Stimulated activated CD8-positive, alpha-beta memory T cell treated with anti-CD3 and anti-CD28 coated beads, Interleukin-4, amount 100 ng/mL, for 48 hours (primary cell): ENCODE measurements at regions not wholly inside any gene's neighbourhood (a gene's known extent, or its start where the extent isn't known, plus 50 kb on each side); places are given as distances from the start of the nearest gene placed in this dataset.
"Not testable (repeated sequence)": the region's sequence is repeated elsewhere in the genome, so short reads cannot be mapped to it uniquely, and the experiment has no call there.

Experiments
- DNase-seq: peaks from one replicate; pipeline ENCODE4 v3.0.0-alpha.2; 2020

DNA sequence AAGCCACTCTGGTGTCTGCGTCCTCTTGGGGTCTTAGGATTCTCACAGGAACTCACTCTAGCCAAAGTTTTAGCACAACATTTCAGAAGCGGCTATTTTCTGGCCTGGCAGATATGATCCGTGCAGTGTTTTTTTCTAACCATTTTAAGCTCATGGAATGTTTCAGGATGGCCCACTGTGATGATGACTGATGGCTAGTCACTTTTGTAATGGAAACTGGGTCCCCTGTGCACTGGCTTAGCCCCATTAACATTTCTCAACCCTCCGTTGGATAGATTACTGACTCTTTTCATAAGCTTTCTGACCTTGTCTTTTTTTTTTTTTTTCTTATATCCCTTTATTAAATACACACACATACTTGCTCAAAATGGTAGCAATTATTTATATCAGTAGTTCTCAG lies 364.9 kb upstream of the FOXG1 start:
- not testable (repeated sequence) for DNase-seq

DNA sequence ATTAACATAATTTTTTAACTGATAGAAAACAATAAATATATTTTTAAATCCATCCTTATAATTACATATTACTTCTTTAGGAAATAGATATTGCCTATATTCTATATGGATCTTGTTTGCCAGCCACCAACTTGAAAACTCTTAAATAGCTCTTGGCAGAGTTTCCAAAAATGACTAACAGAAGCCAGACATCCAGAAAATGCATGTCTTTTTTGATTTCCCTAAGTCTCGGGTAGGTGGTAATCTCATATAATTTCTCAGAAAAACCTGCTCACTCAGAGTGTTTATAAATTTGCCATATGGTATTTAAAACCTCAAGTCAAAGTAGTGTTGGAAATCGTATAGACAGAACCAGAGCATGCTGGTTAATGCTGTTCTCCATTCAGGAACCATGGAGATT lies 360.4 kb upstream of the FOXG1 start:
- DNase-seq, result no peak

DNA sequence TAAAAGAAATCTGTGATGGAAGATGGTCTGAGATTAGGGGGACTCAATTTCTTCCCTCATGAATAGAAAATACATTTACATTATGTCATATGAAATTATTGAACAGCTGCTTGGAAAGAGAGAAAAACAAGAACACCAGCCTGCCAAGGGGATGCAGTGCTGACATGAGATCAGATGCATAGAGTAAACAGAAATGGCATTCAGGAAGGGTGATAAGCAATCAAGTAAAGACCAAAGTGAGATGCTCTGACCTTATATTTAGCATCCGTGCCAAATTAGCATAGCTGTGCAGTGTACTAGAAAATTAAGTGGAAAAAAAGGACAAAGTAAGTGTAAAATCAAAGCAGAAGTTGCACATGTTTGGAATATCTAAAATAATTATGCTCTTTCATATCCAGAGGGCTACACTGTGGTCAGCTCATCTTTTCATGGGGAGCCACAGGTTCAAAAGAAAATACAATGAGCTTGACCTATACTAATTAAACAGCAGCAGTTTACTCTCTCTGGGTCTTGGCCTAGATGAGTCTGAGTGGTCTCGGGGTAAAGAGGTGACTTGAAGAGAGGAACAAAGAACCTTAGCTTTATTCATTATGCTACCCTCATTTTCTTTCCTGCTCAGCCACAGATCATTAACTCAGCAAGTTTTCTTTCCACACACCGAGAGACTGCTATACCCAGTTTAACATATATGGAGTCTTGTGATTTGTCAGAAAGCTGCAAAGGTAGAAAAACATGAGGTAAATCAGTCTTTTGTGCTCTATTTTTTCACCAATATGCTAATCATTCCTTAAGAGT lies 359.4 kb upstream of the FOXG1 start:
- DNase-seq, result no peak

DNA sequence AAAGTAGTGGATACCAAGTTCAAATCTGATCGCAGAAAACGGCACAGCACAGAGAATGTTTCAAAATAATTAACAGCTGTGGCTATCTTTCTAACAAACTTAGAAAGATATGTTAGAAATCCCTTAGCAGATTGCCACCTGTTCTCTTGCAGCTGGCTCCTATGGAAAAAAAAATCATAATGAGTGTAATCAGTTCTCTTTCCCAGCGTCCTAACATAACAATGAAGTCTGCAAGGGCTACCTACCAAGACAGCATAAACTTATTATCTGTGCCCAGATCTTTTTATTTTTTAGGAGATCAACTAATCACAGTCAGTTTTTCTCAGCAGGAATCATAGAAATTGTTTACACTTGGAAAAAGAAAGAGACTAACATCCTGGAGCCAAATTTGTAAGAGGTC lies 358.6 kb upstream of the FOXG1 start:
- DNase-seq, result no peak

DNA sequence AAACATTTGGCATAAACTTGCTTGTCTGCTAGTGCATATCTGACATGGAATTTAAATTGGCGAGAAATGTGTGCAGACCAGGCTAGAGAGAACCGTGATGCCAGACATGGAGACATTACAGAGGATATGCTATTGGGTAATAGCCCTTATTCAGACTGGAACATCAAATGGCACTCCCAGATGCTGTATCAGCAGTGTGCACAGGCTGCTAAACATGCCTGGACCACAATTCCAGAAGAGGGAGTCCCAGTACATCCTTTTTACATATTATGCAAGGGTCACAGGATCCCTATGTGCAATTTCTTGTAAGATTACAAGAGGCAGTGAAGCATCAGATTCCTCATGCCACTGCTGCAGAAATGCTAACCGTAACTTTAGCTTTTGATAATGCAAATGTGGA lies 354.5 kb upstream of the FOXG1 start:
- DNase-seq, result no peak

DNA sequence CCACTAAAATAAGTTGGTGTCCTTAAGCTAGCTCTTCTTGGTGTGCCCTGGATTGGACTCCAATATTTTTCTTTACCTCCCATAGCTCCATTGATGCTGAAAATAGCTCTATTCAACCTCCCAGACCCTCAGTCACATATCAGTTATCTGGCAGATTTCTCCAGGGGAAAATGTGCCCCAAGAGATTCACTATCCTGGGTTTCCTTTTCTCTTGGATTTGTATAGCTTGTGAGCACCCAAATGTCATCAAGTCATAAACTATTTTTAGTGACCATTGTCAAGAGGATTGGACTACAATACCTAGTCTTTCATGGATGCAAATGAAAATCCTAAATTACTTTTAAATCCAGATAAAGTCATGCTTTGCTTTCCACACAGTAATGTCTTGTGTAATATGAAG lies 339.6 kb upstream of the FOXG1 start:
- no peak for DNase-seq

DNA sequence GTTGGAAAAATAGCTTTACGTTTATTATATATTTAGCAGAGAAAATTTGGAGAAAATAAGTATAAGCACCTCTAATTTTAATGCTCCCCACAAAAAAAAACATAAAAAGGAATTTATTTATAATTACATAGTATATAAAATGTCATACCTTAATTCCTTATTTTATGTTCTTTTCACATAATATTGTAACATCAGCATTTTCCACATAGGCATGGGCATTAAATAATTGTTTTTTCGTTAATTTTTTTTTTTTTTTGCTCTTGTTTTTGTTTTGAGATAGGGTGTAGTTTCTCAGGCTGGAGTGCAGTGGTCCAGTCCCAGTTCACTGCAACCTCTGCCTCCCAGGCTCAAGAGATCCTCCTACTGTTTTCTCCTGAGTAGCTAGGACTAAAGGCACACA lies 329.8 kb upstream of the FOXG1 start:
- DNase-seq, result no peak

DNA sequence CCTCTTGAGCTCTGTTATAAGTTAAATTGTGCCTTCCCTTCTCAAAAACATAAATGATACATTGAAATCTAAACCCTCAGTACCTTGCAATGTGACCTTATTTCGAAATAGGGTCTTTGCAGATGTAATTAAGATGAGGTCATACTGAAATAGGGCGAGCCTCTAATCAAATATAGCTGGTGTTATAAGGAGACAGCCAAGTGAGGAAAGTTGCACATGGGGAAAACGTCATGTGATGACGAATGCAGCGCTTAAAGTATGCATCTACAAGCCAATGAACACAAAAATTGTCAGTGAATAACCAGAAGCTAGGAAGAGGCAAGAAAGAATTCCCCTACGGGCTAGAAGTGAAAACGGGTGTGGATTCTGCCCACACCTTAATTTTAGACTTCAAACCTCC lies 305.2 kb upstream of the FOXG1 start:
- DNase-seq, result no peak

DNA sequence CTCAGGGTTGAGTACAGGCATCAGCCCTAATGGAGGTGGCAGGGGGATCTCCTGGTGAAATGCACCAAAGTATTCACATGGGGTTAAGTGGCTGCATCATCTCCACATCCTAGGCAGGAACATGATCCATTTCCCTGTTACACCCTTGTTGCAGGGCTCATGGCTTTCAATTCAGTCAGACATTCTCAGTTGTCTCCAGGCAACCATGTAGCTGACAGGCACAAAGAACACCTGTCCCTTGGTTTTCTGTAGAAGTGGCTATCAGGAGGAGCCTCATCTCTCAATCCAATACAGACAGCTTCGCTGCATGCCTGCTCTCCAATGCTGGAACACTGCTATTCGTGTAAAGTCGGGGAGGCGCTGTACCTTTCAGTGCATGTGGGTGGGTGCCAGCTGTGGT lies 299.0 kb upstream of the FOXG1 start:
- DNase-seq, result no peak

DNA sequence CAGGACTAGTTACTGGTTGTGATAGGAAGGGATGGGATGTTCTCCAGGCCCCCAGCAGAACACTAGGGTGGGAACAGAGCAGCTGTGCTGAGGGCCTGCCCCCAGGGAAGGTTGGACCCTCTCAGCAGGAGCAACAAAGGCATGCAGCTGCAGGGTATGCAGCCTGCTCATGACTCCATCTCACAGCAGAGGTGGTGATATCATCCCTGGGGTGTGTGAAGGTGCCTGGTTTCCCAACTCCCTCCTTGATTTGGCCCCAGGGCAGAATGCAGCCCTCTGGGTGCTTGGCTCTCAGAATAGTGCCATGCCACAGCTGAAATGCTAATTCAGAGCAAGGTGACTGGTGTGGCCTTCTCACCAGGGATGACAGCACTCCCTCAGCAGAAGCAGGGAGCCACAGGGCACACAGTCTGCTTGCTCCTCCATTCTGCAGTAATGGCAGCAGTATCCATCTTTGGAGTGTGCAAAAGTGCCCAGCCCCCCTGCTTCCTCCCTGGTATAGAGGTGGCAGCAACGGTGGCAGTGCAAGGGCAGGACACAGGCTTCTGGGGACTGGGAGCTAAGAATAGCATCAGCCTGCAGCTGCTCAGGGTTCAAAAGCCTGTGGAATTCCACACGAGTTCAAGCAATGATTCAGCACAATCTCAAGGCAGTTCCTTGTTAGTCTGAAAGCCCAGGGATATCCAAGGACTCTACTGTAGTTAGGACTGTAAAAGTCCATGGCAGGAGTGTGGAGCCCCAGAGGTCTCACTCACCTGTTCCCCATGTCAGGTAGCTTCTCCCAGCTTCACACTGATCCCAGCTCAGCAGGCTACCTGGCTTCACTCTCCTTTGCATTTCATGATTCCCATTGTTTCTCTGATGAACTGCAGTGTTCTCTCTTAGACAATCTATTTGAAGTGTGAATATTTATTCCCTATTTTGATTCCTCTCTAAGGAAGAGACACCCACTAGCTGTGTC lies 298.1 kb upstream of the FOXG1 start:
- DNase-seq, result no peak

DNA sequence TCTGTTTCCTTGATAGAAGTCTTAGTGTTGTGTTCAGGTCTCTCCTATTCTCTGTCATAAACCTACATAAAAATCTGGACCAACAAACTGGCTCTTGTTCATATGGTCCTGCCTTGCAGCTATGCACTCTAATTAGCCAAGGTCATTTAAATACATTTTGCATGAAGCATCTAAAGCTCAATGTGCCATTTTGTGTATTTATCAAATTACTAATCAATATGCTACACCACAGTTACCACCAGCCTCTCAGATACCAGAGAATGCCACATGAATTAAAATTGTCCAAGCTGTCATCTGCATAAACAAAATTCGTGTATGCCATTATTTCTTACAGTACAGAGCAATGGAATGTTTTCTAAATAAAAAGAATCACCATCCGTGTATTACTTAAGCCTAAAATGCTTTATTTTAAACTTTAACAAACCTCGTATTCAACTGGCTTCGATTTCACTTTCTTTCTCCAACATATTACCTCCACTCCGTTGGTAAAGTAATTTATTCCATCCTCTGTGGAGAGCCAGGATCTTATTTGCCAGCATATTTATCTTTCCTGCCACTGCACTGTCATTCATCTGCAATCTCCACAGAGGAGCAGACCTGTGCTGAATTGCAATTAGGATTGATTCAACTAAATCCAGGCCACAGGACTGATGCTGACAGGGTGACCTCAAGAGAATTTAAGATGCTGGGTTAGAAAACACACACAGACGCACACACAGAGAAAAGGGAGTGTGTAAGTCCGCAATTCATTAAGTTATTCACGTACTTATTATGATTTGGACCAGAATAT lies 284.1 kb upstream of the FOXG1 start:
- DNase-seq, result no peak

DNA sequence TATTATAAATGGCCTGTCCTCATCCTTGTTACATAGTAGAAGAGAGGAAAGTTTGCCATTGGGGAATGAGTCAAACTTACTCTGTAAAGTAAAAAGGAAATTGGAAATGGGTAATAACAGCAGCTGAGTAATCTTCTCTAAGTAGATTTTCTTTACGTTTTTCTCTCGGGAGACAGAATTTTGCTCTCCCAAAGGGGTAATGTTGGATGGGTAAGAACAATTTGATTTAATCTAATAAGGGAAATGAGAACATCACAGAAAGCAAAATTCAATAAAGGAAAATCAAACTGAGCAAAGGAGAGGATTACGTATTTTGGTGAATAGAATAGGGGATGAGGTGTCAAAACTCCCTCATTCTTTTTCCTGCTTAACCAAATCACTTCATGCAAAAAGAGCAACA lies 283.1 kb upstream of the FOXG1 start:
- no peak for DNase-seq

DNA sequence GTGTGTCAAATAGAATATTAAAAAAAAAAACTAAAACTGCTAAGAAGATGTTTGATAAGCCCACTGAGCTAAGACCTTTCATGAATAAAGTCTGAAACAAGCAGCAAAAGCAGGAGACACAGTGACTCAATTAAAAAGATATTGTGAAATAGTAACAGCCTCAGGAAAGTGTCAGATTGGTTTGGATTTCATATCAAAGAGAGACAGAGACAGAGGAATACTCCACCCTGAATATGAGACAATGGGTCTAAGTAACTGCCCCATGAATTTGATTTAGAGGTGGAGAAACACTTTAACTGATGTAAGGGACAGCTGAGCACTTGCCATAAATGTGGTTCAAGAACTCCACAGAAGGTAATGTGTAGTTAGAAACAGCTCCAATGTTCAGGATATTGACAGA lies 277.9 kb upstream of the FOXG1 start:
- no peak for DNase-seq

DNA sequence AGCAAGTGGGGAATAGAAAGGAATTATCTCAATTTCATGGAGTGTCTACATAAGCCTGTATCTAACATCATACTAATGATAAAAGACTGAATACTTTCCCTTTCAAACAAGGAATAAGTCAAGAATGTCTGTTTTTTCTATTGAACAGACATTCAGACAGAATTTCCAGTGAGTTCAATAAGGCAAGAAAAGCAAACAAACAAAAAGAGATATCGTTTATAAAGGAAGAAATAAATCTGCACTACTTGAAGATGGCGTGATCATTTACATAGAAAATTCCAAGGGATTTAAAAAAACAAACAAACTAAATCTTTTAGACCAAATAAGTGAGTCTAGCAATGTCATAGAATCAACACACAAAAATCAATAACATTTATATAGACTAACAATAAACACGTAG lies 273.1 kb upstream of the FOXG1 start:
- DNase-seq, result no peak

DNA sequence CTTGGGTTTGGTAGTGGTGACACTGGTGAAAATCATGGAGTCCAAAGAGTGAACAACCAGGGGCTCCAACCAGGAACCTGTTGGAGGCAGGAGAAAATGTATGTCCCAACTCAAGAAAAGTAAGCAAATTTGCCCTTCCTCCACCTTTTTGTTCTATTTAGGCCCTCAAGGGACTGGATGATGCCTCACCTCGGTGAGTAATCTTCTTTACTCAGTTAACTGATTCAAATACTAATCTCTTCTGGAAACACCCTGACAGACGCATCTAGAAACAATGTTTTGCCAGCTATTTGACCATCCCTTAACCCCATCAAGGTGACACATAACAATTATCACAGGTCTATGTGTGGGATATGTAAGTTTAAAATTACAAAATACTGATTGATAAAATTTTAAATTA lies 272.4 kb upstream of the FOXG1 start:
- DNase-seq, result no peak

DNA sequence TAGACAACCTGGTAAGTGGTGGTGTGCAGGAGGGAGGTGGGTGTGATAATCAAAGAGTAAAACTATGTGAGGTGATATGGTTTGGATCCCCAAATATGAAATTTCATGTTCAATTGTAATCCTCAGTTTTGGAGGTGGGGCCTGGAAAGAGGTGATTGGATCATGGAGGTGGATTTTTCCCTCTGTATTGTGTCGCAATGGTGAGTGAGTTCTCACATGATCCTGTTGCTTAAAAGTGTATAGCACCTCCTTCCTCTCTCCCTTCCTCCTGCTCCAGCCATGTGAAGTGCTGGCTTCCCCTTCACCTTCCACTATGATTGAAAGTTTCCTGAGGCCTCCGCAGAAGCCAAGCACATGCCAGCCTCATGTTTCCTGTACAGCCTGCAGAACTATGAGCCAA lies 270.2 kb upstream of the FOXG1 start:
- DNase-seq, result no peak

DNA sequence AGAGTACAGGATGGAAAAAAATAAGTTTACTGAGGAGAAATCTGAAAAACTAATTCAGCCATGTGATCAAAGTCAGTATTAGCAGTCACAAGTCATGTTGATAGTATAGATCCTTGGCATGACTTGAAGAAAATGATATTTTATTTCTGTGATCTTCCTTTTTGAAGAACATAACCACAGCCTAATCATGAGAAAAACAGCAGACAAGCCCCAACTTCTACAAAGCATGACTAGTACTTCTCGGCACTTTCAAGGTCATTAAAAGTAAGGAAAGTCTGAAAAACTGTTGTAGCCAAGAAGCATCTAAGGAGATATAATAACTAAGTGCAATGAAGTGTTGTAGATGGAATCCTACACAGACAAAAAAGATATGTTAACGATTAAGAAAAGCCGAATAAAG lies 264.1 kb upstream of the FOXG1 start:
- DNase-seq, result no peak

DNA sequence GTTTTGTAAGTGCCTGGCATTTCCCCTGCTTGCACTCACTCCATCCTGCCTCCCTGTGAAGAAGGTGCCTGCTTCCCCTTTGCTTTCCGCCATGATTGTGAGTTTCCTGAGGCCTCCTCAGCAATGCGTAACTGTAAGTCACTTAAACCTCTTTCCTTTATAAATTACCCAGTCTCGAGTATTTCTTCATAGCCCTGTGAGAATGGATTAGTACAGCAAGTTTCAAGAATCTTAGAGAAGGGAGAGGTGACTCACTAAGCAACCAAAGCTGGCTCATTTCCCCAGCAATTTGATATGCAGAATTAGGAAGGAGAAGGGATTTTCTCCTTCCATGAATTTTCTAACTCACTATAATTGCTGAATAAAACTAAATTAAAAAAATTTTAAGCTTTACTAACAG lies 251.0 kb upstream of the FOXG1 start:
- no peak for DNase-seq

DNA sequence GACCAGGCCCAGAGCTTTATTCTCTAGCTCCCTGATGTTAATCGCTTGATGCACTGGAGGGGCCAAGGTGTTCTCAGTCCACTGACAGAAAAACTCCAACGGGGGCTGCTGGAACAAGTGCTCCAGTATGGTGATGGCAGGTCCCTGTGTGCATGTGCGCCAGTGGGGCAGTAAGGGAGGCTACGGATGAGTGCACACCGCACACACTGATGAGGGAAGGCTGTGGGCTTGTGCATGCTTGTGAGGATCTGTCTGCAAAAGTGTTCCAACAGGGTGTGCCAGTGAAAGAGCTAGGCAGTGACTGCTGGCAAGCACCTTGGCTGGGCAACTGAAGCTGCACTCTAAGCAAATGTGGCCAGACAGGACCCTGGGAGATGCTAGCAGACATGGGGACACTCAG lies 229.7 kb upstream of the FOXG1 start:
- no peak for DNase-seq

DNA sequence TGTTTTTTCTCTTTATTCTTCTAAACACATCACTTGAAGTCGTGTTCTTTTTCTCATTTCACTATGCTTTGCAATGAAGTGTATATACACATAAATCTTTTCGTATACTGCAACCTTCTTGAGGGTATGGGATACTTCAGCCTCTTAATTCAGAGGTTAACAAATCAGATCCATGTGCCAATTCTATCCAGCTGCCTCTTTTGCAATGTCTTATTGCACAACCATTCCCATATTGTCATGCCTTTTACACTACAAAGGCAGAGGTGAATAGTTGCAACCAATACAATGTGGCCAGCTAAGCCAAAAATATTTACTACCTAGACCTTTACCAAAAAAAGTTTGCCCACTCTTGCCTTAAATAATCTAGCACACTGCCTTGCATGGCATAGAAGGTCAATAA lies 224.5 kb upstream of the FOXG1 start:
- DNase-seq, result no peak

DNA sequence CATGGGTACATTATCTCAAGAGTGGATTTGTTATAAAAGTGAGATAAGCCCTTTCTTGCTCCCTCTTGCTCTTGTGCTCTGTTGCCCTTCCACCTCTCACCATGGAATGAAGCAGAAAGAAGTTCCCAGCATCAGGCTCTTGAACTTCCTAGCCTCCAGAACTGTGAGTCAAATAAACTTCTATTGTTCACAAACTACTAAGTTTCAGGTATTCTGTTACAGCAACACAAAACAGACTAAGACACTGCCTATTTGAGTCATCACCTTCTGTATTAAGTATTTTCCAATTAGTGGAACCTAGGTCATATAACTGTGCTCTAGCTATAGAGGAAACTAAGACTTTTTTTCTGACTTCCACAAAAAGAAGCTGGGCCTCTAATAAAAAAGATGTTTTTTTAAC lies 201.2 kb upstream of the FOXG1 start:
- no peak for DNase-seq

DNA sequence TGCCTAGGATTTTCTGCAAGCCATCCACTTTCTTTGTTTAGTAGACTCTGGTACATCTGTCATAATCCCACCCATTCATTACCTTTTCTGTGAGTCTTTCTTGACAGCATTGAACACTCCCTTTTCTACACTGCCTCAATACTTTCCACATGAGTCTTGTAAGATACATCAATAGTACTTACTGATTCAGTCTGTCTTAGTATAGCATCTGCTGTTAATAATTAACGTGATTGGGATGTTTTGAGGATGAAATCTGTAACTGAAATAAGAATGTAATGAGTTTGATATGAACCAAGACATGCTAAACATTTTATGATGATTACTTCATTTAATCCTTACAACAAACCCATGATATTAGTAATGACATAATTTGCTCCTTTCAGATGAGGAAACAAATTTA lies 196.2 kb upstream of the FOXG1 start:
- DNase-seq, result no peak

DNA sequence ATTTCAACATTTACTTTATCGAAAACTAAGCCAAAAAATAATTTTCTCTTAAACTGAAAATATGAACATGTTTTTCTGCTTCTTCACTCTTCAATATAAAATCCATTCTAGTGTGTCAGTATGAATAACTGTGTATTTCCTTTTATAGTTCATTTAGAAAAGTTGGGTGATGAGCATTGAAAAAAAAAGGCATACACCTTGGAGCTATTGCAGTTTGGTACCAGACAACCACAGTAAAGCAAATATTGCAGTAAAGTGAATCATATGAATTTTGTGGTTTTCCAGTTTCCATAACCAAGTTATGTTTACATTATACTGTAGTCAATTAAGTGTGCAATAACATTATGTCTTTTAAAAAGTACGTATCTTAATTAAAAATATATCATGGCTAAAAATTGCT lies 195.0 kb upstream of the FOXG1 start:
- DNase-seq, result no peak

DNA sequence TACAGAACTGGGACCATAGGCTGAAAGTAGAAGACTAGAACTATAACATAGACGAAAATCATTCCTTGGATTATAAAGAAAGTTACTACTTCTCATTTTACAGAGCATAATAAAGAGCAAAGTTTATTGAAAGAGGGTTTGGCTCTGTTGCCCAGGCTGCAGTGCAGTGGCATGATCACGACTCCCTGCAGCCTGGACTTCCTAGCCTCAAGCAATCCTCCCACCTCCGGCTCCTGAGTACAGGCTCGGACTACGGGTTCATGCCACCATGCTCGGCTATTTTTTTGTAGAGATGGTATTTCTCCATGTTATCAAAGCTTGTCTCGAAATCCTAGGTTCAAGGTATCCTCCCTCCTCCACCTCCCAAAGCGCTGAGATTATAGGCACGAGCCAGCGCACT lies 190.1 kb upstream of the FOXG1 start:
- DNase-seq, result no peak
